Tibial artery (tissue), 4 donors: ENCODE measurements at regions not wholly inside any gene's neighbourhood (a gene's known extent, or its start where the extent isn't known, plus 50 kb on each side); places are given as distances from the start of the nearest gene placed in this dataset.

ENCODE experiments used
- DNase-seq, 2 donors: peaks; one replicate each; pipeline ENCODE4 v3.0.0-alpha.2; 2019
- H3K27ac ChIP-seq, 2 donors: fragments of 200-600 bp; sonication (generic) in 1 of 2; 1 replicate in 1 of 2; 2 replicates in 1 of 2; pipeline ENCODE4 v1.5.1; 2018 to 2019; ENCODE audit warnings: mild to moderate bottlenecking in 1 of 2
- H3K27me3 ChIP-seq, 2 donors: fragments of 200-600 bp; sonication (generic) in 1 of 2; one replicate each; pipeline versions ENCODE4 v1.5.1 to v1.6.0; 2016 to 2019
- H3K36me3 ChIP-seq, 3 donors: fragments of 200-600 bp; sonication (generic) in 2 of 3; one replicate each; pipeline ENCODE4 v1.5.1; 2016 to 2019; ENCODE audit warnings: mild to moderate bottlenecking in 2 of 3
- H3K4me1 ChIP-seq, 4 donors: fragments of 200-600 bp; sonication (generic) in 2 of 4; 1 replicate in 3 of 4; 2 replicates in 1 of 4; pipeline ENCODE4 v1.5.1; 2016 to 2019
- H3K4me3 ChIP-seq, 2 donors: fragments of 200-600 bp; sonication (generic) in 1 of 2; 1 replicate in 1 of 2; 2 replicates in 1 of 2; pipeline ENCODE4 v1.5.1; 2018 to 2019; ENCODE audit warnings: mild to moderate bottlenecking in 2 of 2
- H3K9me3 ChIP-seq, 3 donors: fragments of 200-600 bp; sonication (generic) in 1 of 3; one replicate each; pipeline ENCODE4 v1.5.1; 2016 to 2019
- intact Hi-C: fragments of 100-400 bp; cut with DNase I; formaldehyde crosslinking; loops from one replicate; pipeline ENCODE4 v1.15.0; 2023; ENCODE audit warnings: low total_unique reads
- TF ChIP-seq, protein P1 (sequence below), 2 experiments: fragments of 200-600 bp in 1 of 2; fragments of 450-650 bp in 1 of 2; IDR thresholded peaks; one replicate each; pipeline ENCODE4 v1.5.1; 2017 to 2019; ENCODE audit warnings: antibody characterized with exemption in 2 of 2, mild to moderate bottlenecking in 1 of 2, moderate library complexity in 1 of 2

GRCh38 chr10:126806991-126807702 lies 98.1 kb upstream of the DOCK1 start:
- no peak for DNase-seq
- Histone ChIP-seq H3K27ac (no peak overlapping the region), H3K4me1 (no peaks in the 10 kb centered on the region), H3K9me3 (peaks cover 0 to 3% (median 0%) of the 10 kb centered on the region in 3 donors), H3K36me3 (no peaks in the 10 kb centered on the region), H3K4me3 (no peak overlapping the region), H3K27me3 (no peaks in the 10 kb centered on the region)
- TF ChIP-seq, protein P1, sequence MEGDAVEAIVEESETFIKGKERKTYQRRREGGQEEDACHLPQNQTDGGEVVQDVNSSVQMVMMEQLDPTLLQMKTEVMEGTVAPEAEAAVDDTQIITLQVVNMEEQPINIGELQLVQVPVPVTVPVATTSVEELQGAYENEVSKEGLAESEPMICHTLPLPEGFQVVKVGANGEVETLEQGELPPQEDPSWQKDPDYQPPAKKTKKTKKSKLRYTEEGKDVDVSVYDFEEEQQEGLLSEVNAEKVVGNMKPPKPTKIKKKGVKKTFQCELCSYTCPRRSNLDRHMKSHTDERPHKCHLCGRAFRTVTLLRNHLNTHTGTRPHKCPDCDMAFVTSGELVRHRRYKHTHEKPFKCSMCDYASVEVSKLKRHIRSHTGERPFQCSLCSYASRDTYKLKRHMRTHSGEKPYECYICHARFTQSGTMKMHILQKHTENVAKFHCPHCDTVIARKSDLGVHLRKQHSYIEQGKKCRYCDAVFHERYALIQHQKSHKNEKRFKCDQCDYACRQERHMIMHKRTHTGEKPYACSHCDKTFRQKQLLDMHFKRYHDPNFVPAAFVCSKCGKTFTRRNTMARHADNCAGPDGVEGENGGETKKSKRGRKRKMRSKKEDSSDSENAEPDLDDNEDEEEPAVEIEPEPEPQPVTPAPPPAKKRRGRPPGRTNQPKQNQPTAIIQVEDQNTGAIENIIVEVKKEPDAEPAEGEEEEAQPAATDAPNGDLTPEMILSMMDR (IDR thresholded peaks at IDR 0.05) = no peak
- intact Hi-C loops = no loop called here

DNA sequence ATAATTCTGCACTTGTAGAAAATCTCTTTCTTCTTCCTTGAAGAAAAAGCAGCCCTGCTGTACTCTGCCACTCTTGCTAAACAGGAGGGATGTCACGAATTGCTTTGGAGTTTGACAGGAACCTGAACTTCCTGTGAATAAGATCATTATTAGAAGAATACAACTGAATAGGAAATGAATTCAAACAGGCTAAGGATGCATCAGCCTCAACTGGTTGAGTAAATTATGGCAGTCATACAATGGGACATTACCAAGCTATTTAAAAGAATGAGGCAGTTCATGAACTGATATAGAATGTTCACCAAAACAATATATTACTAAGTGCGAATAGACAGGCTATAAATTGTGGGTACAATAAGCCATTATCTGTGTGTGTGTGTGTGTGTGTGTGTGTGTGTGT lies 97.1 kb upstream of the DOCK1 start:
- intact Hi-C loops = no loop called here
- TF ChIP-seq, protein P1 (IDR thresholded peaks at IDR 0.05) = no peak
- H3K9me3 ChIP-seq = peaks cover 0 to 3% (median 0%) of the 10 kb centered on the region in 3 donors
- no peak for DNase-seq
- H3K4me1 ChIP-seq = no peaks in the 10 kb centered on the region
- H3K4me3 ChIP-seq = no peak overlapping the region
- no peaks in the 10 kb centered on the region for H3K27me3 ChIP-seq
- no peaks in the 10 kb centered on the region for H3K36me3 ChIP-seq
- H3K27ac ChIP-seq = no peak overlapping the region

GRCh38 chr10:126813432-126813831 lies 91.8 kb upstream of the DOCK1 start:
- DNase-seq = no peak
- TF ChIP-seq, protein P1 (IDR thresholded peaks at IDR 0.05) = no peak
- no peaks in the 10 kb centered on the region for H3K36me3 ChIP-seq
- H3K4me1 ChIP-seq = no peaks in the 10 kb centered on the region
- H3K4me3 ChIP-seq = no peak overlapping the region
- intact Hi-C loops = no loop called here
- H3K9me3 ChIP-seq = peaks cover 0 to 3% (median 0%) of the 10 kb centered on the region in 3 donors
- H3K27me3 ChIP-seq = no peaks in the 10 kb centered on the region
- no peak overlapping the region for H3K27ac ChIP-seq

- TF ChIP-seq, protein P1 (IDR thresholded peaks at IDR 0.05) = no peak
- Histone ChIP-seq H3K27ac (no peak overlapping the region), H3K4me1 (no peaks in the 10 kb centered on the region), H3K27me3 (peaks cover 0 to 6% of the 10 kb centered on the region in 2 donors), H3K9me3 (no peaks in the 10 kb centered on the region), H3K36me3 (no peaks in the 10 kb centered on the region), H3K4me3 (no peak overlapping the region)
- no peak for DNase-seq
- intact Hi-C loops = no loop called here
Observed at GRCh38 chr10:126833542-126833941, 71.7 kb upstream of the DOCK1 start.

- Histone ChIP-seq H3K9me3 (no peaks in the 10 kb centered on the region), H3K27me3 (peaks cover 0 to 6% of the 10 kb centered on the region in 2 donors), H3K4me3 (no peak overlapping the region), H3K36me3 (no peaks in the 10 kb centered on the region), H3K4me1 (peaks cover 0 to 8% (median 0%) of the 10 kb centered on the region in 4 donors), H3K27ac (no peak overlapping the region)
- TF ChIP-seq, protein P1 (IDR thresholded peaks at IDR 0.05) = no peak
- no peak for DNase-seq
- intact Hi-C loops = no loop called here
Observed at GRCh38 chr10:126836009-126836408, 69.2 kb upstream of the DOCK1 start.
